ENCODE measurements at regions not wholly inside any gene's neighbourhood (a gene's known extent, or its start where the extent isn't known, plus 50 kb on each side); places are given as distances from the start of the nearest gene placed in this dataset.

GRCh38 chr10:29183301-29183945 lies 105.4 kb upstream of the LYZL1 start:
- DNase-seq: no peak

- no peak for DNase-seq
These were observed 104.5 kb upstream of the LYZL1 start for GRCh38 chr10:29184205-29185000.

- no peak for DNase-seq
These were observed 103.8 kb upstream of the LYZL1 start for GRCh38 chr10:29185050-29185449.

- DNase-seq: no peak
These were observed 102.6 kb upstream of the LYZL1 start for GRCh38 chr10:29186221-29186620.

- DNase-seq: no peak
These were observed 99.6 kb upstream of the LYZL1 start for GRCh38 chr10:29189256-29189655.

GRCh38 chr10:29191674-29192073 lies 97.2 kb upstream of the LYZL1 start:
- DNase-seq: no peak

- DNase-seq: no peak
These were observed 89.5 kb upstream of the LYZL1 start for GRCh38 chr10:29199339-29199738.

- no peak for DNase-seq
These were observed 88.8 kb upstream of the LYZL1 start for GRCh38 chr10:29199941-29200679.

- no peak for DNase-seq
These were observed 86.4 kb upstream of the LYZL1 start for GRCh38 chr10:29202386-29202940.

GRCh38 chr10:29203432-29203831 lies 85.4 kb upstream of the LYZL1 start:
- DNase-seq: no peak

- DNase-seq: no peak
These were observed 84.6 kb upstream of the LYZL1 start for GRCh38 chr10:29204070-29204800.

GRCh38 chr10:29205787-29206186 lies 83.1 kb upstream of the LYZL1 start:
- DNase-seq: no peak

- no peak for DNase-seq
These were observed 80.0 kb upstream of the LYZL1 start for GRCh38 chr10:29208845-29209244.

GRCh38 chr10:29209830-29210229 lies 79.0 kb upstream of the LYZL1 start:
- DNase-seq: no peak

GRCh38 chr10:29210266-29210868 lies 78.5 kb upstream of the LYZL1 start:
- no peak for DNase-seq

- no peak for DNase-seq
These were observed 76.3 kb upstream of the LYZL1 start for GRCh38 chr10:29212597-29212996.

- DNase-seq: no peak
These were observed 74.3 kb upstream of the LYZL1 start for GRCh38 chr10:29214551-29214950.

GRCh38 chr10:29217292-29217738 lies 71.6 kb upstream of the LYZL1 start:
- DNase-seq: no peak

- DNase-seq: no peak
These were observed 65.5 kb upstream of the LYZL1 start for GRCh38 chr10:29223326-29223725.

- DNase-seq: no peak
These were observed 64.2 kb upstream of the LYZL1 start for GRCh38 chr10:29224631-29225030.

GRCh38 chr10:29227201-29227600 lies 61.7 kb upstream of the LYZL1 start:
- no peak for DNase-seq

- DNase-seq: no peak
These were observed 60.3 kb upstream of the LYZL1 start for GRCh38 chr10:29228562-29228961.

All from stimulated activated CD4-positive, alpha-beta T cell treated with anti-CD3 and anti-CD28 coated beads, Interleukin-2, amount 100 ng/mL, for 24 hours (primary cell).